H1 (cell line): ENCODE measurements at regions not wholly inside any gene's neighbourhood (a gene's known extent, or its start where the extent isn't known, plus 50 kb on each side); places are given as distances from the start of the nearest gene placed in this dataset.

ENCODE experiments used
- CTCF ChIA-PET: fragments of 300-600 bp; sonication (Branson Sonifier 250); formaldehyde crosslinking; loops from one replicate; lab custom pipeline; 2021; ENCODE audit not compliant: partially characterized antibody; lab: Charles Lee
- POLR2A ChIA-PET: fragments of 300-600 bp; sonication (Branson Sonifier 250); formaldehyde crosslinking; loops from one replicate; lab custom pipeline; 2021; ENCODE audit warnings: inconsistent platforms; ENCODE audit not compliant: partially characterized antibody; lab: Charles Lee
- DNase-seq, 2 experiments: peaks; one replicate each; pipeline versions ENCODE4 v3.0.0 to v3.0.0-alpha.2; 2010 to 2022; ENCODE audit warnings: low spot score in 2 of 2, low read depth in 1 of 2, mixed read lengths in 1 of 2
- FAIRE-seq: peaks from 2 replicates; lab custom pipeline; 2011; peaks lifted over from hg19 to GRCh38; lab: Jason Lieb, UNC
- H2AFZ ChIP-seq: 2 replicates; pipeline ENCODE4 v1.8.1; 2012; ENCODE audit warnings: low read length, inconsistent platforms
- H2AK5ac ChIP-seq: 2 replicates; pipeline ENCODE4 v1.6.1; 2013; ENCODE audit warnings: low read depth, low read length
- H2BK120ac ChIP-seq: replicated peaks from 2 replicates; pipeline ENCODE3; 2013; ENCODE audit warnings: low read depth, low read length, inconsistent platforms
- H2BK12ac ChIP-seq: 2 replicates; pipeline ENCODE4 v1.6.1; 2013; ENCODE audit warnings: low read depth, low read length
- H2BK15ac ChIP-seq: 2 replicates; pipeline ENCODE4 v1.6.1; 2013; ENCODE audit warnings: low read length
- H2BK20ac ChIP-seq: 2 replicates; pipeline ENCODE4 v1.6.1; 2013; ENCODE audit warnings: low read length
- H2BK5ac ChIP-seq: 2 replicates; pipeline ENCODE4 v1.6.1; 2013; ENCODE audit warnings: low read depth, low read length
- H3K14ac ChIP-seq: 2 replicates; pipeline ENCODE4 v1.6.1; 2013; ENCODE audit warnings: inconsistent platforms; ENCODE audit not compliant: insufficient read length
- H3K18ac ChIP-seq: 2 replicates; pipeline ENCODE4 v1.6.1; 2013; ENCODE audit warnings: low read length; ENCODE audit errors: extremely low read depth
- H3K23ac ChIP-seq: 2 replicates; pipeline ENCODE4 v1.6.1; 2013; ENCODE audit warnings: inconsistent platforms; ENCODE audit not compliant: insufficient read length
- H3K23me2 ChIP-seq: 2 replicates; pipeline ENCODE4 v1.6.1; 2013; ENCODE audit warnings: low read depth, low read length
- H3K27ac ChIP-seq: 2 replicates; pipeline ENCODE4 v1.6.1; 2011; ENCODE audit warnings: low read depth, low read length, inconsistent platforms
- H3K27me3 ChIP-seq, 4 experiments: replicated peaks in 1 of 4; 1 replicate in 1 of 4; 2 replicates in 3 of 4; pipeline versions ENCODE4 v1.6.1 to v1.8.1; 2011 to 2013; ENCODE audit warnings: low read length in 3 of 4, mild to moderate bottlenecking in 3 of 4, inconsistent platforms in 2 of 4, mixed read lengths in 2 of 4, moderate library complexity in 1 of 4; ENCODE audit not compliant: control insufficient read depth in 3 of 4, insufficient read depth in 3 of 4; ENCODE audit errors: extremely low read depth in 1 of 4
- H3K36me3 ChIP-seq, 4 experiments: 2 replicates each; pipeline versions ENCODE4 v1.6.1 to v1.8.1; 2011 to 2013; ENCODE audit warnings: mild to moderate bottlenecking in 4 of 4, low read length in 3 of 4, moderate library complexity in 2 of 4, control low read depth in 1 of 4, inconsistent platforms in 1 of 4; ENCODE audit not compliant: insufficient read depth in 4 of 4, control insufficient read depth in 2 of 4
- H3K4ac ChIP-seq: replicated peaks from 2 replicates; pipeline ENCODE3; 2013; ENCODE audit warnings: low read length, low read depth, mixed read lengths, inconsistent platforms; ENCODE audit not compliant: insufficient read length
- H3K4me1 ChIP-seq, 4 experiments: replicated peaks in 1 of 4; 1 replicate in 1 of 4; 2 replicates in 3 of 4; pipeline versions ENCODE4 v1.6.1 to v1.8.1; 2011 to 2013; ENCODE audit warnings: low read length in 3 of 4, inconsistent platforms in 2 of 4, mixed read lengths in 1 of 4; ENCODE audit not compliant: insufficient read depth in 4 of 4, control insufficient read depth in 3 of 4
- H3K4me2 ChIP-seq, 2 experiments: 2 replicates each; pipeline versions ENCODE4 v1.6.1 to v1.8.1; 2011 to 2013; ENCODE audit warnings: low read depth in 2 of 2, low read length in 2 of 2, control low read depth in 1 of 2, inconsistent platforms in 1 of 2, mild to moderate bottlenecking in 1 of 2; ENCODE audit not compliant: insufficient read depth in 1 of 2
- H3K4me3 ChIP-seq, 4 experiments: fragments of 200-600, 300-600 bp in 1 of 4; sonication (generic), shearing (Covaris generic), sonication (Bioruptor Twin) in 1 of 4; 2 replicates each; pipeline versions ENCODE4 v1.5.1 to v1.8.1; 2011 to 2016; ENCODE audit warnings: low read length in 4 of 4, low read depth in 3 of 4, control low read depth in 2 of 4, inconsistent platforms in 2 of 4, mild to moderate bottlenecking in 2 of 4, mixed read lengths in 1 of 4, moderate library complexity in 1 of 4; ENCODE audit not compliant: insufficient read depth in 2 of 4; ENCODE audit errors: extremely low read depth in 1 of 4
- H3K56ac ChIP-seq: replicated peaks from 2 replicates; pipeline ENCODE3; 2013; ENCODE audit warnings: low read depth, mild to moderate bottlenecking, mixed read lengths, low read length, inconsistent platforms; ENCODE audit not compliant: insufficient read length
- H3K79me1 ChIP-seq: 2 replicates; pipeline ENCODE4 v1.6.1; 2013; ENCODE audit warnings: low read depth, low read length, control low read depth
- H3K79me2 ChIP-seq, 2 experiments: 2 replicates each; pipeline versions ENCODE4 v1.6.1 to v1.8.1; 2012 to 2013; ENCODE audit warnings: low read length in 2 of 2, mild to moderate bottlenecking in 2 of 2, inconsistent platforms in 1 of 2; ENCODE audit not compliant: insufficient read depth in 2 of 2, control insufficient read depth in 1 of 2
- H3K9ac ChIP-seq, 4 experiments: replicated peaks in 1 of 4; 1 replicate in 1 of 4; 2 replicates in 3 of 4; pipeline versions ENCODE4 v1.6.1 to v1.8.1; 2011 to 2013; ENCODE audit warnings: low read depth in 3 of 4, low read length in 3 of 4, control low read depth in 2 of 4, mild to moderate bottlenecking in 2 of 4, moderate library complexity in 2 of 4, inconsistent platforms in 1 of 4; ENCODE audit errors: extremely low read depth in 1 of 4
- H3K9me3 ChIP-seq, 2 experiments: 2 replicates each; pipeline versions ENCODE4 v1.6.1 to v1.8.1; 2012 to 2013; ENCODE audit warnings: mild to moderate bottlenecking in 2 of 2, moderate library complexity in 2 of 2, control low read depth in 1 of 2, inconsistent platforms in 1 of 2, low read depth in 1 of 2, low read length in 1 of 2, mixed read lengths in 1 of 2; ENCODE audit not compliant: insufficient read depth in 2 of 2
- H4K20me1 ChIP-seq, 2 experiments: replicated peaks in 1 of 2; 2 replicates each; pipeline versions ENCODE3 to v1.8.1; 2011 to 2013; ENCODE audit warnings: inconsistent platforms in 2 of 2, low read length in 2 of 2, mild to moderate bottlenecking in 1 of 2; ENCODE audit not compliant: insufficient read depth in 2 of 2, control insufficient read depth in 1 of 2
- H4K5ac ChIP-seq: 2 replicates; pipeline ENCODE4 v1.6.1; 2013; ENCODE audit warnings: low read length, low read depth, mixed read lengths, inconsistent platforms; ENCODE audit not compliant: insufficient read length
- H4K8ac ChIP-seq: 2 replicates; pipeline ENCODE4 v1.8.0; 2013; ENCODE audit warnings: mild to moderate bottlenecking, moderate library complexity, low read length, inconsistent platforms; ENCODE audit not compliant: insufficient read depth; ENCODE audit errors: extremely low read depth
- H4K91ac ChIP-seq: replicated peaks from 2 replicates; pipeline ENCODE3; 2013; ENCODE audit warnings: low read length, mixed read lengths, inconsistent platforms; ENCODE audit not compliant: insufficient read length
- CEBPB ChIP-seq: IDR thresholded peaks from 2 replicates; pipeline ENCODE4 v1.6.1; 2012; ENCODE audit warnings: low read depth, low read length
- CTBP2 ChIP-seq: IDR thresholded peaks from 2 replicates; pipeline ENCODE4 v1.7.0; 2011; ENCODE audit warnings: borderline replicate concordance, mild to moderate bottlenecking, moderate library complexity, mixed read lengths, low read length; ENCODE audit not compliant: insufficient read depth, insufficient read length
- POU5F1 ChIP-seq: IDR thresholded peaks from 2 replicates; pipeline ENCODE4 v1.6.1; 2011; ENCODE audit warnings: low read depth, mild to moderate bottlenecking, low read length, moderate library complexity
- RBBP5 ChIP-seq: IDR thresholded peaks from 2 replicates; pipeline ENCODE4 v1.7.1; 2012; ENCODE audit warnings: low read depth, mild to moderate bottlenecking, inconsistent platforms, low read length, moderate library complexity, borderline replicate concordance
- SRF ChIP-seq: IDR thresholded peaks from 2 replicates; pipeline ENCODE4 v1.6.1; 2011; ENCODE audit warnings: mild to moderate bottlenecking, low read depth, low read length, moderate library complexity
- TCF12 ChIP-seq: IDR thresholded peaks from 2 replicates; pipeline ENCODE4 v1.6.1; 2011; ENCODE audit warnings: low read depth, mild to moderate bottlenecking, low read length
- WGBS, 2 experiments: shearing (Covaris generic) in 1 of 2; methylation state at CpG; one replicate each; pipeline versions ENCODE4 v1.1.6 to v1.1.7; 2013 to 2015; ENCODE audit warnings: low lambda C conversion rate in 2 of 2, mixed read lengths in 2 of 2, inconsistent platforms in 1 of 2, low coverage in 1 of 2, missing lambda C conversion rate in 1 of 2; ENCODE audit not compliant: insufficient replicate concordance in 2 of 2, insufficient coverage in 1 of 2, insufficient read length in 1 of 2; ENCODE audit errors: extremely low coverage in 1 of 2, missing lambda C conversion rate in 1 of 2; 5-methylcytosine and 5-hydroxymethylcytosine counted together

DNA sequence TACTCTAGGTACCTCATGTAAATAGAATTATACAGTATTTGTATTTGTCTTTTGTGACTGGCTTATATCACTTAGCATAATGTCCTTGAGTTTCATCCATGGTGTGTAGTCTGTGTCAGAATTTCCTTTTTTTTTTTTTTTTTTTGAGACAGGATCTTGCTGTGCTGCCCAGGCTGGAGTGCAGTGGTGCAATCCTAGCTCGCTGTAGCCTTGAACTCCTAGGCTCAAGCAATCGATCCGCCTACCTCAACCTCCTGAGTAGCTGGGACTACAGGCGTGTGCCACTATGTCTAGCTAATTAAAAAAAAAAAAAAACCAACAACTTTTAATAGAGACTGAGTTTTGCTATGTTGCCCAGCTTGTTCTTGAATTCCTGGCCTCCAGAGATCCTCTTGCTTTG is 89.8 kb upstream of the PODXL start:
- Histone ChIP-seq H4K20me1 (no peaks in the 10 kb centered on the region), H2BK5ac (no peak overlapping the region), H3K4me1 (peaks cover 0 to 22% (median 17%) of the 10 kb centered on the region in 4 experiments; a peak in 6 of 7 replicates), H2BK20ac (no peak overlapping the region), H3K9ac (no peak overlapping the region), H3K27me3 (no peaks in the 10 kb centered on the region; a peak in 1 of 7 replicates), H3K23ac (no peak overlapping the region), H3K36me3 (no peaks in the 10 kb centered on the region), H3K4me2 (no peak overlapping the region), H4K91ac (no peak overlapping the region), H3K79me1 (no peaks in the 10 kb centered on the region), H3K18ac (no peak overlapping the region), H3K9me3 (no peaks in the 10 kb centered on the region), H3K4me3 (no peak overlapping the region), H3K4ac (no peak overlapping the region), H3K27ac (no peak overlapping the region), H3K14ac (no peak overlapping the region), H4K5ac (no peak overlapping the region), H3K23me2 (no peaks in the 10 kb centered on the region), H3K79me2 (no peaks in the 10 kb centered on the region), H2BK15ac (no peak overlapping the region), H2BK120ac (no peak overlapping the region), H3K56ac (no peak overlapping the region), H2AFZ (no peak overlapping the region), H2AK5ac (no peak overlapping the region), H4K8ac (no peak overlapping the region), H2BK12ac (no peak overlapping the region)
- no peak for FAIRE-seq
- no peak for DNase-seq
- WGBS, 2 experiments: 93% methylated on average over 4 of the region's 4 CpGs; no CpG with 5 or more reads in 1 of the 2 experiments
- ChIA-PET CTCF (interaction anchor here (0.7 to 1.6 kb wide), 5 partner anchors 9 to 133 kb away, joined by 3 to 6 read pairs (median 4); no protein-coding TSS in a partner anchor), POLR2A (no interaction called here)
- TF ChIP-seq RBBP5 (no peak), TCF12 (no peak), CTBP2 (no peak), CEBPB (no peak), POU5F1 (no peak), SRF (no peak)
